ENCODE measurements at regions not wholly inside any gene's neighbourhood (a gene's known extent, or its start where the extent isn't known, plus 50 kb on each side); places are given as distances from the start of the nearest gene placed in this dataset.
"Not testable (repeated sequence)": the region's sequence is repeated elsewhere in the genome, so short reads cannot be mapped to it uniquely, and the experiment has no call there.

GRCh38 chr11:46197421-46197820 lies 76.2 kb upstream of the PHF21A start:
- ATAC-seq, result no peak

GRCh38 chr11:46188017-46188416 lies 66.8 kb upstream of the PHF21A start:
- ATAC-seq (no peak), DNase-seq (no peak)
- intact Hi-C loops (cut with DNase I, micrococcal nuclease), result no loop called here

More at GRCh38 chr11:46197421-46197820, 76.2 kb upstream of the PHF21A start:
- intact Hi-C loops (cut with DNase I, micrococcal nuclease), result no loop called here
- DNase-seq, result no peak

GRCh38 chr11:46183819-46184218 lies 62.6 kb upstream of the PHF21A start:
- intact Hi-C loops (cut with DNase I, micrococcal nuclease), result no loop called here
- DNase-seq (no peak), ATAC-seq (no peak)

- ATAC-seq, result no peak
- intact Hi-C loops (cut with DNase I, micrococcal nuclease), result no loop called here
- no peak for DNase-seq
Measured at GRCh38 chr11:46181843-46182424, 60.7 kb upstream of the PHF21A start.

- no peak for ATAC-seq
- DNase-seq, result no peak
- intact Hi-C loops (cut with DNase I, micrococcal nuclease), result no loop called here
Measured at GRCh38 chr11:46181387-46181786, 60.1 kb upstream of the PHF21A start.

GRCh38 chr11:46180736-46181135 lies 59.5 kb upstream of the PHF21A start:
- ATAC-seq (no peak), DNase-seq (no peak)
- intact Hi-C loops (cut with DNase I, micrococcal nuclease), result no loop called here

GRCh38 chr11:46178513-46178912 lies 57.3 kb upstream of the PHF21A start:
- no peak for ATAC-seq
- DNase-seq, result no peak

GRCh38 chr11:46176421-46176820 lies 55.2 kb upstream of the PHF21A start:
- intact Hi-C loops (cut with DNase I, micrococcal nuclease), result no loop called here
- ATAC-seq, result peak; percentile 78
- peak in 1 of 2 donors; percentile 20 for DNase-seq

More at GRCh38 chr11:46178513-46178912, 57.3 kb upstream of the PHF21A start:
- intact Hi-C loops (cut with DNase I, micrococcal nuclease), result no loop called here

- DNase-seq, result no peak
- intact Hi-C loops (cut with DNase I, micrococcal nuclease), result no loop called here
- no peak for ATAC-seq
Measured at GRCh38 chr11:46175401-46176002, 54.2 kb upstream of the PHF21A start.

- DNase-seq; intact Hi-C loops (cut with DNase I, micrococcal nuclease); ATAC-seq: not testable (repeated sequence)
Measured at GRCh38 chr11:46171693-46172092, 50.4 kb upstream of the PHF21A start.
